ENCODE measurements at regions not wholly inside any gene's neighbourhood (a gene's known extent, or its start where the extent isn't known, plus 50 kb on each side); places are given as distances from the start of the nearest gene placed in this dataset.

DNA sequence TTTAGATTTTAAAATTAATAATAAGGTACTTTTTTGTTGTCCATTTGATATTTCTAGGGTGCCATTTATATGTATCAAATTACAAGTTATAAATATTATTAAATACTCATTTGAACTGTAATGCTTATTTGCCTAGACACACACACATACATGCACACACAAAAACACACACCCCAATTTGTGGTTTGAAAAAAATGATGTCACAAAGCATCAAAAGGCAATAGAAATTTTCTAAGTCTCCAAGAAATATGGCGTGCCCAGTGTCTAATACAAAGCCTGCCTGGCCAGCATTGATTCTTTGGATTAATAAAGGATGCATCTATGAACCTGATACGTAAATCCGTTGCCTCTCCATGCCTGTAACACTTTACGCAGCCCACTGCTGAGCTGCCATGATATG is 252.8 kb upstream of the BLID start:
- intact Hi-C loops (cut with micrococcal nuclease): no loop called here
- Histone ChIP-seq H3K4me1 (ENCODE audit: control insufficient read depth in 2 of 2, insufficient read depth in 2 of 2, low read length in 2 of 2) (no peaks in the 10 kb centered on the region), H3K27me3 (ENCODE audit: control insufficient read depth in 2 of 2, insufficient read depth in 2 of 2, low read length in 2 of 2) (no peaks in the 10 kb centered on the region), H3K4me3 (ENCODE audit: low read length) (no peak overlapping the region), H3K27ac (ENCODE audit: low read depth, low read length) (no peak overlapping the region), H3K9me3 (ENCODE audit: control insufficient read depth in 2 of 3, low read length in 3 of 3) (no peaks in the 10 kb centered on the region), H3K36me3 (ENCODE audit: control insufficient read depth in 2 of 3, insufficient read depth in 3 of 3, low read length in 3 of 3) (no peaks in the 10 kb centered on the region)
- peaks cover 0 to 12% (median 0%) of the 10 kb centered on the region in 11 donors for H3K9me3 Mint-ChIP-seq
- H3K4me1 Mint-ChIP-seq: no peaks in the 10 kb centered on the region
- peaks cover 0 to 19% (median 7%) of the 10 kb centered on the region in 5 donors for H3K27me3 Mint-ChIP-seq
- DNase-seq (no peak), ATAC-seq (no peak)
- ChIA-PET POLR2A (no interaction called here), CTCF (no interaction called here)
- H3K4me3 Mint-ChIP-seq: no peak overlapping the region
- H3K36me3 Mint-ChIP-seq: no peaks in the 10 kb centered on the region
- no peak overlapping the region for H3K27ac Mint-ChIP-seq

DNA sequence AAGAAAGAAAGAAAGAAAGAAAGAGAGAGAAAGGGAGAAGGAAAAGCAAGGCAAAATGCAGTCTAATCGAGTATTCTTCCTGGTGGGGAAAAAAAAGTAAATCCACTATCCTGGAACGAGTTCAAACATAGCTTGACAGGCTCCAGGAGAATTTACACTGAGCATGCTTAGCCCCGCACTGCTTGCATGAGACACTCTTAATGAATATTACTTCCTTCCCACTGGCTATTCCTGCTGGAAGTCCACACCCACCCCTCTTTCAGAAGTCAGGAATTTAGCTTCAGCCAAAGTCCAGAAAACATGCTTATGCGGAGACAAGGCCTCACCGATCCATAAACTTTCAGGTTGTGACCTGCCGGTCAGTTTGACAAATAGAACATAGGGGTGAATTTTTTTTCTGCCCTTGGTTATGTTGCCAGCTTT is 251.8 kb upstream of the BLID start:
- H3K36me3 ChIP-seq (ENCODE audit: control insufficient read depth in 2 of 3, insufficient read depth in 3 of 3, low read length in 3 of 3): no peaks in the 10 kb centered on the region
- ChIA-PET CTCF (interaction anchor here (0.5 kb wide), 1 partner anchor 149 kb away, joined by 3 read pairs; no protein-coding TSS in a partner anchor), POLR2A (no interaction called here)
- no peaks in the 10 kb centered on the region for H3K27me3 ChIP-seq (ENCODE audit: control insufficient read depth in 2 of 2, insufficient read depth in 2 of 2, low read length in 2 of 2)
- no peaks in the 10 kb centered on the region for H3K9me3 ChIP-seq (ENCODE audit: control insufficient read depth in 2 of 3, low read length in 3 of 3)
- no peak overlapping the region for H3K4me3 ChIP-seq (ENCODE audit: low read length)
- intact Hi-C loops (cut with micrococcal nuclease): no loop called here
- no peak overlapping the region for H3K27ac ChIP-seq (ENCODE audit: low read depth, low read length)
- Mint-ChIP-seq H3K36me3 (no peaks in the 10 kb centered on the region), H3K9me3 (peaks cover 0 to 11% (median 0%) of the 10 kb centered on the region in 11 donors), H3K4me3 (no peak overlapping the region), H3K27me3 (peaks cover 0 to 16% (median 7%) of the 10 kb centered on the region in 5 donors), H3K4me1 (no peaks in the 10 kb centered on the region), H3K27ac (no peak overlapping the region)
- H3K4me1 ChIP-seq (ENCODE audit: control insufficient read depth in 2 of 2, insufficient read depth in 2 of 2, low read length in 2 of 2): no peaks in the 10 kb centered on the region
- DNase-seq (no peak), ATAC-seq (no peak)

DNA sequence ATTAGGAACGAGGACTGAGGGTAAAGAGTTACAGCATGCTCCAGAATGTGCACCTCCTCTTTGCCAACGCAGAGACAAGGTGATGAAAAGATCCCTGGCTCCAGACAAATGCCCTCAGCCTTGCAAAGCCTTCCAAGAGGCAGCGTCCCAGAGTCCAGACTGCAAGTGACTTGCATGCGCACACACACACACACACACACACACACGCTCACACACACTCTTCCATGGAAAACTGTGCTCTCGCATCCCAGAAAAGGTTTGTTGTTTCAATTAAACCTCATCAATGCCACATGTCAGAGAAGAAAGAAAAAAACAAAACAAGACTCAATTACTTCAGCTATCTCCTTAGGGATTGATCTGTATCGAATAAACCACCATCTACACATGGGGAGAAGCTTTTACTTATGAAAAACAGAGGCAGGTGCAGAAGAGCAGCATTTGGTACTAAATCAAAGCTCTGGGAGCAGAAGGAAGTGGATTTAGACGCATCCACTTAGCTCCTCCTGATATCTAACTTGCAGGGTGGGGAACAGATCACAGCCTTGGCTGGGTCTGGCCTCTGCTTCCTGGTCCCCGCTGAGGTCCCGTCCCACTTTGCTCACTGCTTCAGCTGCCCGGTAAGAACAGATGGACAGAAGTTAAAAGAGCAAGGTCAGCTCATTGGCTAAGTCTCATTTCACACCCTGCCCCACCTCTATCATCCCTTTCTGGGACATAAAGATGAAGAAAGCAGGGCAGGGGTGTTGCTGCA is 249.8 kb upstream of the BLID start:
- H3K36me3 ChIP-seq (ENCODE audit: control insufficient read depth in 2 of 3, insufficient read depth in 3 of 3, low read length in 3 of 3): no peaks in the 10 kb centered on the region
- peaks cover 0 to 10% (median 0%) of the 10 kb centered on the region in 11 donors for H3K9me3 Mint-ChIP-seq
- H3K27ac ChIP-seq (ENCODE audit: low read depth, low read length): no peak overlapping the region
- no peak overlapping the region for H3K4me3 Mint-ChIP-seq
- no peak overlapping the region for H3K27ac Mint-ChIP-seq
- intact Hi-C loops (cut with micrococcal nuclease): no loop called here
- DNase-seq (no peak), ATAC-seq (no peak)
- no peaks in the 10 kb centered on the region for H3K36me3 Mint-ChIP-seq
- CTCF ChIA-PET: no interaction called here
- H3K4me1 Mint-ChIP-seq: no peaks in the 10 kb centered on the region
- H3K27me3 Mint-ChIP-seq: peaks cover 0 to 17% (median 7%) of the 10 kb centered on the region in 5 donors
- H3K27me3 ChIP-seq (ENCODE audit: control insufficient read depth in 2 of 2, insufficient read depth in 2 of 2, low read length in 2 of 2): no peaks in the 10 kb centered on the region
- no peak overlapping the region for H3K4me3 ChIP-seq (ENCODE audit: low read length)
- H3K9me3 ChIP-seq (ENCODE audit: control insufficient read depth in 2 of 3, low read length in 3 of 3): no peaks in the 10 kb centered on the region
- POLR2A ChIA-PET: no interaction called here
- no peaks in the 10 kb centered on the region for H3K4me1 ChIP-seq (ENCODE audit: control insufficient read depth in 2 of 2, insufficient read depth in 2 of 2, low read length in 2 of 2)

DNA sequence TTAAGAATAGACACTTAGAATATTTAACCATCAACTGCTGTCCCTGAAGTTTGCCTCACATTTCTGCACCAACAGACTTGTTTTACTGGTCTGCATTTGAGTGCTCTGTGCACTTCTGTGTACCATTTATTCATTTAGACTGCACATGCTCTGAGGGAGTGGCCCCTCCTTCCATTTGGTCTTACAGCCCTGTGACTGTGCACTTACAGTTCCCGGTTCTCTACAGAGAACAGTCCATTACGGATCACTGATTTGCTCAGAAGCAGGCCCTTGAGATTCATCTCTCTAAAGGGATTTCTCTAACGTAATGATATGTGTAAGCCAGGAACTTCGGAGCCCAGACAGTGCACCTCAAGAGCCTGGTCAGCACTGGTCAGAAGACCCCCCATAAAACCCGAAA is 247.3 kb upstream of the BLID start:
- POLR2A ChIA-PET: no interaction called here
- intact Hi-C loops (cut with micrococcal nuclease): no loop called here
- no peak overlapping the region for H3K27ac ChIP-seq (ENCODE audit: low read depth, low read length)
- no peak for ATAC-seq
- no peaks in the 10 kb centered on the region for H3K27me3 ChIP-seq (ENCODE audit: control insufficient read depth in 2 of 2, insufficient read depth in 2 of 2, low read length in 2 of 2)
- Mint-ChIP-seq H3K27me3 (peaks cover 0 to 20% (median 11%) of the 10 kb centered on the region in 5 donors), H3K4me3 (no peak overlapping the region), H3K36me3 (no peaks in the 10 kb centered on the region), H3K9me3 (peaks cover 0 to 5% (median 0%) of the 10 kb centered on the region in 11 donors), H3K27ac (no peak overlapping the region), H3K4me1 (no peaks in the 10 kb centered on the region)
- CTCF ChIA-PET: no interaction called here
- no peaks in the 10 kb centered on the region for H3K9me3 ChIP-seq (ENCODE audit: control insufficient read depth in 2 of 3, low read length in 3 of 3)
- no peak for DNase-seq
- no peaks in the 10 kb centered on the region for H3K36me3 ChIP-seq (ENCODE audit: control insufficient read depth in 2 of 3, insufficient read depth in 3 of 3, low read length in 3 of 3)
- no peaks in the 10 kb centered on the region for H3K4me1 ChIP-seq (ENCODE audit: control insufficient read depth in 2 of 2, insufficient read depth in 2 of 2, low read length in 2 of 2)
- H3K4me3 ChIP-seq (ENCODE audit: low read length): no peak overlapping the region

DNA sequence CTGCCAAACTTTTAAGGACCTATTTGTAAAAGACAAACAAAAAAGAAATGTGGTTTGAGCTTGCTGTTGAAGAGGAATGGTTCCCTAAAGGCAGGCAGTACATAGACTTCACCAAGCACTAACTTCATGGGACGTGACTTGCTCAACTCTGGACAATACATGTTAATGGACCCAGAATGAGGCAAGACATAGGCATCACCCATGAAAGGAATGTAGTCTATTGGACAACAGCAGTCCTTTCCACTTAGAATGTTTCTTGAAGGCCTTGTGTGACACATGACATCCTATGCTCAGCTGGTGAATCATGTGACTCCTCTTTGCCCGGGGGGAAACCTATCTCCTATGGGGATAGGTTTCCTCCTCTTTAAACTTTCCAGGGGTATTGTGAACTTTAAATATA is 246.4 kb upstream of the BLID start:
- CTCF ChIA-PET: no interaction called here
- Mint-ChIP-seq H3K4me1 (no peaks in the 10 kb centered on the region), H3K9me3 (peaks cover 0 to 5% (median 0%) of the 10 kb centered on the region in 11 donors), H3K27ac (no peak overlapping the region), H3K36me3 (no peaks in the 10 kb centered on the region), H3K27me3 (peaks cover 0 to 18% (median 9%) of the 10 kb centered on the region in 5 donors), H3K4me3 (no peak overlapping the region)
- Histone ChIP-seq H3K4me1 (ENCODE audit: control insufficient read depth in 2 of 2, insufficient read depth in 2 of 2, low read length in 2 of 2) (no peaks in the 10 kb centered on the region), H3K4me3 (ENCODE audit: low read length) (no peak overlapping the region), H3K27ac (ENCODE audit: low read depth, low read length) (no peak overlapping the region), H3K27me3 (ENCODE audit: control insufficient read depth in 2 of 2, insufficient read depth in 2 of 2, low read length in 2 of 2) (no peaks in the 10 kb centered on the region), H3K9me3 (ENCODE audit: control insufficient read depth in 2 of 3, low read length in 3 of 3) (no peaks in the 10 kb centered on the region), H3K36me3 (ENCODE audit: control insufficient read depth in 2 of 3, insufficient read depth in 3 of 3, low read length in 3 of 3) (no peaks in the 10 kb centered on the region)
- POLR2A ChIA-PET: no interaction called here
- no peak for ATAC-seq
- no peak for DNase-seq
- intact Hi-C loops (cut with micrococcal nuclease): no loop called here

DNA sequence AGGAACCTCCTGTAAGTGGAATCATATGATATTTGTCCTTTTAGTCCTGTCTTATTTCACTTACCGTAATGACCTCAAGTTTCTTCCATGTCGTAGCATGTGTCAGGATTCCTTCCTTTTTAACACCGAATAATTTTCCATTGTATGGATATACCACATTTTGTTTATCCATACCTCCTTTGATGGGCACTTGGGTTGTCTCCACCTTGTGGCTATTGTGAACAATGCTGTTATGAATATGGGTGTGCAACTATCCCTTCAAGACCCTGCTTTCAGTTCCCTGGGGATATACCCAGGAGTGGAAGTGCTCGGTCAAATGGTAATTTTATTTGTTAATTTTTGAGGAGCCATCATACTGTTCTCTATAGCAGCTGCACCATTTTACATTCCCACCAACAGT is 244.9 kb upstream of the BLID start:
- DNase-seq (no peak), ATAC-seq (no peak)
- Mint-ChIP-seq H3K9me3 (peaks cover 0 to 5% (median 0%) of the 10 kb centered on the region in 11 donors), H3K27me3 (peaks cover 0 to 11% (median 5%) of the 10 kb centered on the region in 5 donors), H3K4me3 (no peak overlapping the region), H3K4me1 (no peaks in the 10 kb centered on the region), H3K27ac (no peak overlapping the region), H3K36me3 (no peaks in the 10 kb centered on the region)
- Histone ChIP-seq H3K9me3 (ENCODE audit: control insufficient read depth in 2 of 3, low read length in 3 of 3) (no peaks in the 10 kb centered on the region), H3K27me3 (ENCODE audit: control insufficient read depth in 2 of 2, insufficient read depth in 2 of 2, low read length in 2 of 2) (no peaks in the 10 kb centered on the region), H3K4me1 (ENCODE audit: control insufficient read depth in 2 of 2, insufficient read depth in 2 of 2, low read length in 2 of 2) (no peaks in the 10 kb centered on the region), H3K36me3 (ENCODE audit: control insufficient read depth in 2 of 3, insufficient read depth in 3 of 3, low read length in 3 of 3) (no peaks in the 10 kb centered on the region), H3K27ac (ENCODE audit: low read depth, low read length) (no peak overlapping the region), H3K4me3 (ENCODE audit: low read length) (no peak overlapping the region)
- CTCF ChIA-PET: no interaction called here
- intact Hi-C loops (cut with micrococcal nuclease): no loop called here
- POLR2A ChIA-PET: no interaction called here

DNA sequence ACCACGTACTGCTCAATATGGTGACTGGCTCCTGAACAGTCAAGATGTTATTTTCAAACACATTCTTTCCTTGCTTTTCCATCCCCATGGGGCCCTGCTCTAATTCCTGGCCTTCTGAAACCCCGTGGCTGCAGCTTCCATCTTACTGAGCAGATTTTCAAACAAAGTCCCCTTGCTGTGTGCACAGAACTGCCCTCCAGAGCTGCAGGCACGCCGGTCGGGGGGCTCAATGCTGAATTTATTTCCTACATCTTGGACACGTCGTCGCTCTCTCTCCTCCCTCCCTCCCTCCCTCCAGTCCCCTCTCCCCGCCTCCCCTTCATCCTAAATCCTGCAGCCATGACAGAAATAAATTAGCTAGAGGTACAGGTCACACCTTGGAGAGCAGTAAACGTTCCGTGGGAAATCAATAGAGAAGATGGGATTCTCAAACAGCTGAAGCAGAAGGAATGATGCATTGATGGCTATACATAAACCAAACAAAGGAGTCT is 243.1 kb upstream of the BLID start:
- H3K4me3 ChIP-seq (ENCODE audit: low read length): no peak overlapping the region
- H3K9me3 ChIP-seq (ENCODE audit: control insufficient read depth in 2 of 3, low read length in 3 of 3): no peaks in the 10 kb centered on the region
- Mint-ChIP-seq H3K27ac (no peak overlapping the region), H3K27me3 (peaks cover 0 to 11% (median 5%) of the 10 kb centered on the region in 5 donors), H3K4me3 (no peak overlapping the region), H3K4me1 (no peaks in the 10 kb centered on the region), H3K9me3 (peaks cover 0 to 9% (median 3%) of the 10 kb centered on the region in 11 donors), H3K36me3 (no peaks in the 10 kb centered on the region)
- no peak for DNase-seq
- intact Hi-C loops (cut with micrococcal nuclease): no loop called here
- H3K27me3 ChIP-seq (ENCODE audit: control insufficient read depth in 2 of 2, insufficient read depth in 2 of 2, low read length in 2 of 2): no peaks in the 10 kb centered on the region
- no peaks in the 10 kb centered on the region for H3K4me1 ChIP-seq (ENCODE audit: control insufficient read depth in 2 of 2, insufficient read depth in 2 of 2, low read length in 2 of 2)
- CTCF ChIA-PET: no interaction called here
- no peak for ATAC-seq
- no peak overlapping the region for H3K27ac ChIP-seq (ENCODE audit: low read depth, low read length)
- H3K36me3 ChIP-seq (ENCODE audit: control insufficient read depth in 2 of 3, insufficient read depth in 3 of 3, low read length in 3 of 3): no peaks in the 10 kb centered on the region
- POLR2A ChIA-PET: no interaction called here
